ENCODE measurements at regions not wholly inside any gene's neighbourhood (a gene's known extent, or its start where the extent isn't known, plus 50 kb on each side); places are given as distances from the start of the nearest gene placed in this dataset.

DNA sequence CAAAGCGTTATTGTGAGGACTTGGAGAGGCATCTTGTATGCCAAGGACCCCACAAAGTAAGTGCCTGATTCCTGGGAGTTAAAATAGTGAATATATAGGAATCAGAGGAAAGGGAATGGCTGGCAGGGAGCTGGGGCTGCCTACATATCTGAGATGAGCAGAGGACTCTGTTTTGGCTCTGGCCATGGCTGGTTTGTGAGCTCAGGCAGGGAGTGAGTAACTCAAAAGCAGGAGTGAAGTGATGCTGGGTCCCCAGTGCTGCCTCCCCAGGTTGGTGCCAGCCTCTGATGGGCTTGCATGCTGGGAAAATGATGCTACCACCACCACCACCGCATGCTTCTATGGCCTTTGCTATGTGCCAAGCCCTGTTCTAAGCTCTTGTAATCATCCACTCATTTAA, 246.0 kb upstream of the MVB12B start:
- BruUV-seq (replicated peaks) = no TSS peak
- POLR2A ChIA-PET = no interaction called here
- no peaks in the 10 kb centered on the region for H4K20me1 ChIP-seq (replicated peaks; ENCODE audit: control insufficient read depth, extremely low read depth, insufficient read depth, low read length)

More for the DNA sequence above, 246.0 kb upstream of the MVB12B start:
- Histone ChIP-seq H3K4me2 (ENCODE audit: insufficient read depth, low read length) (no peak overlapping the region), H3K79me2 (ENCODE audit: control insufficient read depth, insufficient read depth, low read length) (no peaks in the 10 kb centered on the region), H3K9ac (replicated peaks; ENCODE audit: extremely low read depth, insufficient read depth, low read length) (no peak overlapping the region), H3K36me3 (ENCODE audit: control insufficient read depth in 2 of 2, extremely low read depth in 1 of 2, insufficient read depth in 2 of 2, low read length in 2 of 2) (no peaks in the 10 kb centered on the region), H3K4me1 (ENCODE audit: control insufficient read depth, extremely low read depth, insufficient read depth, low read length) (no peaks in the 10 kb centered on the region), H3K9me3 (replicated peaks; ENCODE audit: control insufficient read depth, insufficient read depth, low read length) (no peaks in the 10 kb centered on the region), H3K27me3 (ENCODE audit: control insufficient read depth in 2 of 2, insufficient read depth in 2 of 2, low read length in 2 of 2) (no peaks in the 10 kb centered on the region), H3K27ac (ENCODE audit: insufficient read depth, low read depth, low read length) (no peak overlapping the region), H2AFZ (ENCODE audit: low read depth, low read length) (no peak overlapping the region), H3K9me1 (replicated peaks; ENCODE audit: control insufficient read depth, extremely low read depth, insufficient read depth, low read length) (no peaks in the 10 kb centered on the region), H3K4me3 (replicated peaks in 1 of 3; ENCODE audit: insufficient read depth in 1 of 3, low read depth in 1 of 3, low read length in 3 of 3) (no peak overlapping the region)
- no peak for TF ChIP-seq POLR2AphosphoS5 (IDR thresholded peaks at IDR 0.05; ENCODE audit: insufficient read depth, low read depth, low read length)
- no peak for TF ChIP-seq EZH2 (IDR thresholded peaks at IDR 0.05; ENCODE audit: borderline replicate concordance, low read depth, low read length, severe bottlenecking)
- no peak for TF ChIP-seq MYC (IDR thresholded peaks at IDR 0.05; ENCODE audit: low read depth, low read length)
- TF ChIP-seq FOS (IDR thresholded peaks at IDR 0.05; ENCODE audit: borderline replicate concordance, insufficient read depth, low read length) = no peak
- TF ChIP-seq JUN (IDR thresholded peaks at IDR 0.05; ENCODE audit: borderline replicate concordance, insufficient read depth, insufficient read length, low read depth) = no peak
- no peak for TF ChIP-seq POLR2A (IDR thresholded peaks at IDR 0.05; ENCODE audit: low read depth, low read length)
- TF ChIP-seq, protein P1, sequence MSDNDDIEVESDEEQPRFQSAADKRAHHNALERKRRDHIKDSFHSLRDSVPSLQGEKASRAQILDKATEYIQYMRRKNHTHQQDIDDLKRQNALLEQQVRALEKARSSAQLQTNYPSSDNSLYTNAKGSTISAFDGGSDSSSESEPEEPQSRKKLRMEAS (IDR thresholded peaks at IDR 0.05; ENCODE audit: insufficient read depth, insufficient read length) = no peak
- no peak for TF ChIP-seq GATA2 (IDR thresholded peaks at IDR 0.05; ENCODE audit: insufficient read depth, insufficient read length, low read depth, low read length)
- TF ChIP-seq, protein P2, sequence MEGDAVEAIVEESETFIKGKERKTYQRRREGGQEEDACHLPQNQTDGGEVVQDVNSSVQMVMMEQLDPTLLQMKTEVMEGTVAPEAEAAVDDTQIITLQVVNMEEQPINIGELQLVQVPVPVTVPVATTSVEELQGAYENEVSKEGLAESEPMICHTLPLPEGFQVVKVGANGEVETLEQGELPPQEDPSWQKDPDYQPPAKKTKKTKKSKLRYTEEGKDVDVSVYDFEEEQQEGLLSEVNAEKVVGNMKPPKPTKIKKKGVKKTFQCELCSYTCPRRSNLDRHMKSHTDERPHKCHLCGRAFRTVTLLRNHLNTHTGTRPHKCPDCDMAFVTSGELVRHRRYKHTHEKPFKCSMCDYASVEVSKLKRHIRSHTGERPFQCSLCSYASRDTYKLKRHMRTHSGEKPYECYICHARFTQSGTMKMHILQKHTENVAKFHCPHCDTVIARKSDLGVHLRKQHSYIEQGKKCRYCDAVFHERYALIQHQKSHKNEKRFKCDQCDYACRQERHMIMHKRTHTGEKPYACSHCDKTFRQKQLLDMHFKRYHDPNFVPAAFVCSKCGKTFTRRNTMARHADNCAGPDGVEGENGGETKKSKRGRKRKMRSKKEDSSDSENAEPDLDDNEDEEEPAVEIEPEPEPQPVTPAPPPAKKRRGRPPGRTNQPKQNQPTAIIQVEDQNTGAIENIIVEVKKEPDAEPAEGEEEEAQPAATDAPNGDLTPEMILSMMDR (IDR thresholded peaks at IDR 0.05; ENCODE audit: extremely low read depth in 1 of 2, insufficient read depth in 1 of 2, low read depth in 1 of 2, low read length in 2 of 2) = no peak
- no peak for DNase-seq (ENCODE audit: low read depth, low spot score)
- CTCF ChIA-PET = no interaction called here
- intact Hi-C loops (cut with micrococcal nuclease) = no loop called here
- dilution Hi-C loops (cut with MboI; ENCODE audit: extremely low pct_ligation_motif_present, low sequenced_read_pairs) = no loop called here
- FAIRE-seq = no peak

All from endothelial cell of umbilical vein (primary cell).